Activated CD4-positive, alpha-beta T cell treated with anti-CD3 and anti-CD28 coated beads, Interleukin-2, amount 50 U/mL, for 48 hours (primary cell): ENCODE measurements at regions not wholly inside any gene's neighbourhood (a gene's known extent, or its start where the extent isn't known, plus 50 kb on each side); places are given as distances from the start of the nearest gene placed in this dataset.

Source experiments
- DNase-seq, 2 experiments: peaks; one replicate each; pipeline ENCODE4 v3.0.0-alpha.2; 2020

- no peak for DNase-seq
These were observed 50.1 kb upstream of the EFEMP1 start for GRCh38 chr2:55973673-55974072.

DNA sequence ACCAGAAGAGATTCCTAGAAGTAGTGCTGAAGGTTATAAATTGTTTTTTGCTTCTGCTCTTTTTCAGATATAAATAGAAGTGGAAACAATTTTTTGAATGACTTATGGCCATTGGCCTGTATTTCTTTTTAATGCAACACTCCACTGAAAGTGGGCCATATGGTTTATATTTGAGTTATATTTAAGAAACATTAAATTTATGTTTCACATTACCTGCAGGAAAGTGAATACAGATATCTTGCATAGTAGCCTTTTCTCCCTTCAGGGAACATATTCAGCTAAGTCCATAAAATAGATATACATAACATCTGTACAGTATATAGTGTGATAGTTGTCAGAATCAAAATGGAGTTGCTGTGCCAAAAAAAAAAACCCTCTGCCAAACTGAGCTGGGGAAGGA lies 53.1 kb upstream of the EFEMP1 start:
- no peak for DNase-seq

DNA sequence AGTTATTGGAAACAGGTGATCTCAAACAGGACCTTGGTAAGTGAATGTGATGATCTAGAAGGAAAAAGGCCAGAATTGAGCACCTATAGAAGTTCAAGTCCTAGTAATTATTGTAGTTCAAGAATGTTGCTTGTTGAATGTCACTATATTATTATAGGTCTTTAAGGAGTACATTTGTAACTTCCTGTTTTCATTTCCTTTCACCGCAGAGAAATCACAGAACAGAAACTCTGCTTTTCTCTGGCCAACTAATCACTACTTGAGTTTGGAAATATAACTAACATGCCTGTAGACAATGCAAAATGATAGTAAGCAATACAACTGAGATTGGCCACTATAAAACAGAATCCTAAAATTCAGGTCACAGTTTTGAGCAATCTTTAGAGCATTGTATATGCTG lies 61.8 kb upstream of the EFEMP1 start:
- DNase-seq, result no peak

- DNase-seq, result no peak
These were observed 62.4 kb upstream of the EFEMP1 start for GRCh38 chr2:55986001-55986400.

GRCh38 chr2:55986700-55987440 lies 63.3 kb upstream of the EFEMP1 start:
- DNase-seq, result no peak

GRCh38 chr2:55989405-55989804 lies 65.8 kb upstream of the EFEMP1 start:
- DNase-seq, result no peak

- DNase-seq, result no peak
These were observed 68.9 kb upstream of the EFEMP1 start for GRCh38 chr2:55992455-55992854.

GRCh38 chr2:55993685-55994084 lies 70.1 kb upstream of the EFEMP1 start:
- DNase-seq, result no peak

DNA sequence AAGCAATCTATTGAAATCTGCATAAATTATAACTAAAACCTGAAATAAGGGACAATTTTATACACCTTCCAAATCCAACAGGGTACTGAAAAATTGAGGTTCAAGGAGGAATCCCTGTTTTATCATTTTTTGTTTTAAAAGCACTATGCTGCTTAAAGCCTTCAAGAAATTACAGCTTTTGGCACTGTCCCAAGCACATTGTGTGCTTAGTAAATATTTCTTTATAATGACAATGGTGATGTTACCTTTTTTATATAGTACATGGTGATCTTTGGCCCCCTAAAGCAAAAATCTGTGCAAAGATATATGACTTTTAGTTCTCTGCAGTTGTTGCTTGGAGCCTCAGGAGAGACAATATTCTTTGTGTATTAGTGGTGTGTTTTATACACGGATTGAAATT lies 71.6 kb upstream of the EFEMP1 start:
- DNase-seq, result no peak

DNA sequence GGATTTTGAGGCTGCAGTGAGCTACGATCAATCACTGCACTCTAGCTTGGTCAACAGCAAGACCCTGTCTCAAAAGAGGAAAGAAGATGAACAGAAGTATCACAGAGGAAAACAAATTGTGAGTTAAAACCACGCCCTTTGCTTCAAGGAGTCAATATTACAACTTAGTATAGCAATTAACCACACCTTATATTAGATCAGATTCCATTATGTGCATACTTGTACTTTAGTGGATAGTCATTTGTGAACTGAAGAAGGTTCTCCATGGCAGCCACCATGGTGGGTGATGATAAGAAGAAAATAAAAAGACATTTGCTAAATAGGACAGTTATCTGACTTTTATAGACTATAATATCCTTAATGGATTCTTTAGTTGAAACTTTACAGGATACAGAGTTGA lies 72.3 kb upstream of the EFEMP1 start:
- DNase-seq, result no peak

DNA sequence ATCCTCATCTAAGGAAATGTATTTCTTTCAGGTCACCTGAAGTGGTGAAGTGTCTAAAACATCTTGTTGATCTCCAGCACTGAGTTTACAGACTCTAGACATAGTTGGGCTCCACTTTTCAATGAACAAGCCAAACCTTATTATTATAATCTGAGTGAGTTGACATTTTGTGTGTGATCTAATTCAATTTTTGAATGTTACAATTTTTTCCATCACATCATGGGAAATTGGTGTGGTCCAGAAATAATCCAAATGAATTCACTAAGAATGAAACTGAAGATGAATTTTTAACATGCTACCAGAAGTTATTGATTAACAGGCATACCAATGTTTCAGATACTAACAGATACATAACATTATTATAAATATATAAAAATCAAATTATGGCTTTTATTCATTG lies 75.6 kb upstream of the EFEMP1 start:
- DNase-seq, result no peak

GRCh38 chr2:55999790-56000189 lies 76.2 kb upstream of the EFEMP1 start:
- DNase-seq, result no peak

GRCh38 chr2:56001947-56002346 lies 78.4 kb upstream of the EFEMP1 start:
- no peak for DNase-seq

GRCh38 chr2:56008661-56009431 lies 85.3 kb upstream of the EFEMP1 start:
- no peak for DNase-seq

- DNase-seq, result no peak
These were observed 86.3 kb upstream of the EFEMP1 start for GRCh38 chr2:56009758-56010458.

GRCh38 chr2:56011624-56012023 lies 88.0 kb upstream of the EFEMP1 start:
- no peak for DNase-seq

DNA sequence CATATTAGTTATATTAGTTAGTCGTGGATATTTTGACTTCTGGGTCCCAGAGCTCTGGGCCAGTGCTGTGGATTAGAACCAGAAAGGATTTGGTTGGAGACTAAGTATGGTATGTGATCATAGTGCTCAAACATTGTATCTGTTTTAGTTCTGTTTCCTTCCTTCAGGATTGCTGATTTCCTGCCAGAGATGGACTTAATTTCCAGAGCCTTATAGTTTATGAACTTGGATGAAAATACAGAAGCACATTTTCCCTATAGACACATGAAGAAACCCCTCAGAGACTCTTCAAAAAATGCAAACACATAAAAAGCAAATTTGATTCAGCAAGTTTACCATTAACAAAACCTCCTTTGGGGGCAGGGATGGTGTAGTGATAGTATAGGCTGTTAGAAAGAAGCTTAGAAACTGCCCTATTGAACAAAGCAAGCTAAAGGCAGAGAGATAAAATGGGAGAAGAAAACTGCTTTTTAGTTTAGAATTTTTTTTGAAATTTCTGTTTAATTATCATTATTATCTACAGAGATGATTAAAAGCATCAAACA lies 88.7 kb upstream of the EFEMP1 start:
- no peak for DNase-seq

DNA sequence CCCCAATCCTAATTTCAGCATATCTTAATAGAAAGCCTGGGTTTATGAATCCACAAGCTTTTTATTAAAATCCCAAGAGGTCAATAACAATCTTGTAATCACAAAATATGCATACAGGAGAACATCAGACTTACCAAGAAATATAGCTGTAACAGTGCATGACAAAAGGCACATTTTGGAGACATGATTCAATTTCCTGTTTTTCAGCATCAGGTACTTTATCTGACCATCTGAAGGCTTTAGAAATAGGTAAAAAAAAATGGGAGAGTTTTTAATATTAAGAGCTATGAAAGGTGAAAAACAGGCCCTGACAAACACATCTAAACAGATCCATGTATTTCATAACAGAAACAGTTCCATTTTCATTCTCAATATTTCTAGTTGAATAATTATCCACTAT lies 89.9 kb upstream of the EFEMP1 start:
- DNase-seq, result no peak

- no peak for DNase-seq
These were observed 90.6 kb upstream of the EFEMP1 start for GRCh38 chr2:56014046-56014730.

GRCh38 chr2:56015711-56016115 lies 92.1 kb upstream of the EFEMP1 start:
- DNase-seq, result no peak

GRCh38 chr2:56017784-56018183 lies 94.2 kb upstream of the EFEMP1 start:
- DNase-seq, result no peak

DNA sequence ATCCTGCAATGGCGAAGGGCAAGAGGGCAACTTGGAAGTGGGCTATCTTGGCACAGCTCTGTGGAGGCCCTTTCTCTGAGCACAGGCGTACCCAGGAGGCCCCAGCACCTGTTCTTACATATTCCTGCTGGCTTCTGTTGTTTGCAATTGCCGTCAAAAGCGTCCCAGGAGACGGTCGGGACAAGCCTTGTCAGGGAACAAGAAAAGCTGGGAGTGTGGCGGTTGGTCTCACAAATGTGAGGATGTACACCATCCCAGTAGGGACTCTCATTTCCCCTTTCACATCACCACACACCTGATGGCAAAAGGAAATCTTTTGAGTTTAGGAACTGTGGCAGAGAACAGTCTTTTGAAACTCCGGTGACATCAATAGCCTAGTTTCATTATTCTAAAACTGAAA lies 94.7 kb upstream of the EFEMP1 start:
- DNase-seq, result no peak

- DNase-seq, result no peak
These were observed 97.5 kb upstream of the EFEMP1 start for GRCh38 chr2:56021136-56021474.
